ENCODE measurements at regions not wholly inside any gene's neighbourhood (a gene's known extent, or its start where the extent isn't known, plus 50 kb on each side); places are given as distances from the start of the nearest gene placed in this dataset.

DNA sequence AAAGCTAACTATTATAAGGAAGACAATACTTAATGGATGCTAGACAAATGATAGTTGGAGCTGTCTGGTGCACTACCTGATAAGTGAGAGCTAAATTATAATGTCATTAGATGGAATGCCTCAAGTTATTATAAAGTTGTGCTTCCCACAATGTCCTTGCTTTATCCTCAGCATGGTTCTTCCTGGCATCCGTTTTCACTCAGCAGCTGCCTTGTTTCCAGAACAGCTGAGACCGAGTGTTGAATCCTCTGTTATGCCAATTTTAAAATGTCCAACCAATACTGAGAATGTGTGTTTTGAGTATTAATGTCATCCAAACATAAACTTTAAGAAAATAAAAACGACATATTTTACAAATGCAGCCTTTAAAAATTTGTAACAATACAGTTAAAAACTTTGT is 286.7 kb upstream of the SOX2 start:
- TF ChIP-seq GLI2 (tag by site-specific recombination; IDR thresholded peaks at IDR 0.05; ENCODE audit: borderline replicate concordance, low read depth) = no peak
- no peak for TF ChIP-seq SP2 (tag by site-specific recombination; IDR thresholded peaks at IDR 0.05)
- no peak for TF ChIP-seq ZNF701 (tag by site-specific recombination; IDR thresholded peaks at IDR 0.05)
- no peak for TF ChIP-seq ZNF274 (IDR thresholded peaks at IDR 0.05; ENCODE audit: low read length)
- TF ChIP-seq ZNF274 (tag by site-specific recombination; IDR thresholded peaks at IDR 0.05; ENCODE audit: borderline replicate concordance) = no peak
- no peak for TF ChIP-seq ZNF24 (tag by site-specific recombination; IDR thresholded peaks at IDR 0.05)
- TF ChIP-seq, protein P1, sequence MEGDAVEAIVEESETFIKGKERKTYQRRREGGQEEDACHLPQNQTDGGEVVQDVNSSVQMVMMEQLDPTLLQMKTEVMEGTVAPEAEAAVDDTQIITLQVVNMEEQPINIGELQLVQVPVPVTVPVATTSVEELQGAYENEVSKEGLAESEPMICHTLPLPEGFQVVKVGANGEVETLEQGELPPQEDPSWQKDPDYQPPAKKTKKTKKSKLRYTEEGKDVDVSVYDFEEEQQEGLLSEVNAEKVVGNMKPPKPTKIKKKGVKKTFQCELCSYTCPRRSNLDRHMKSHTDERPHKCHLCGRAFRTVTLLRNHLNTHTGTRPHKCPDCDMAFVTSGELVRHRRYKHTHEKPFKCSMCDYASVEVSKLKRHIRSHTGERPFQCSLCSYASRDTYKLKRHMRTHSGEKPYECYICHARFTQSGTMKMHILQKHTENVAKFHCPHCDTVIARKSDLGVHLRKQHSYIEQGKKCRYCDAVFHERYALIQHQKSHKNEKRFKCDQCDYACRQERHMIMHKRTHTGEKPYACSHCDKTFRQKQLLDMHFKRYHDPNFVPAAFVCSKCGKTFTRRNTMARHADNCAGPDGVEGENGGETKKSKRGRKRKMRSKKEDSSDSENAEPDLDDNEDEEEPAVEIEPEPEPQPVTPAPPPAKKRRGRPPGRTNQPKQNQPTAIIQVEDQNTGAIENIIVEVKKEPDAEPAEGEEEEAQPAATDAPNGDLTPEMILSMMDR (tag by site-specific recombination; IDR thresholded peaks at IDR 0.05) = no peak
- TF ChIP-seq KLF16 (tag by site-specific recombination; IDR thresholded peaks at IDR 0.05) = no peak
- no peak for TF ChIP-seq SETDB1 (IDR thresholded peaks at IDR 0.05; ENCODE audit: insufficient read length, low read length)
- no peak for TF ChIP-seq MYNN (tag by site-specific recombination; IDR thresholded peaks at IDR 0.05; ENCODE audit: borderline replicate concordance)
- TF ChIP-seq, protein P2, sequence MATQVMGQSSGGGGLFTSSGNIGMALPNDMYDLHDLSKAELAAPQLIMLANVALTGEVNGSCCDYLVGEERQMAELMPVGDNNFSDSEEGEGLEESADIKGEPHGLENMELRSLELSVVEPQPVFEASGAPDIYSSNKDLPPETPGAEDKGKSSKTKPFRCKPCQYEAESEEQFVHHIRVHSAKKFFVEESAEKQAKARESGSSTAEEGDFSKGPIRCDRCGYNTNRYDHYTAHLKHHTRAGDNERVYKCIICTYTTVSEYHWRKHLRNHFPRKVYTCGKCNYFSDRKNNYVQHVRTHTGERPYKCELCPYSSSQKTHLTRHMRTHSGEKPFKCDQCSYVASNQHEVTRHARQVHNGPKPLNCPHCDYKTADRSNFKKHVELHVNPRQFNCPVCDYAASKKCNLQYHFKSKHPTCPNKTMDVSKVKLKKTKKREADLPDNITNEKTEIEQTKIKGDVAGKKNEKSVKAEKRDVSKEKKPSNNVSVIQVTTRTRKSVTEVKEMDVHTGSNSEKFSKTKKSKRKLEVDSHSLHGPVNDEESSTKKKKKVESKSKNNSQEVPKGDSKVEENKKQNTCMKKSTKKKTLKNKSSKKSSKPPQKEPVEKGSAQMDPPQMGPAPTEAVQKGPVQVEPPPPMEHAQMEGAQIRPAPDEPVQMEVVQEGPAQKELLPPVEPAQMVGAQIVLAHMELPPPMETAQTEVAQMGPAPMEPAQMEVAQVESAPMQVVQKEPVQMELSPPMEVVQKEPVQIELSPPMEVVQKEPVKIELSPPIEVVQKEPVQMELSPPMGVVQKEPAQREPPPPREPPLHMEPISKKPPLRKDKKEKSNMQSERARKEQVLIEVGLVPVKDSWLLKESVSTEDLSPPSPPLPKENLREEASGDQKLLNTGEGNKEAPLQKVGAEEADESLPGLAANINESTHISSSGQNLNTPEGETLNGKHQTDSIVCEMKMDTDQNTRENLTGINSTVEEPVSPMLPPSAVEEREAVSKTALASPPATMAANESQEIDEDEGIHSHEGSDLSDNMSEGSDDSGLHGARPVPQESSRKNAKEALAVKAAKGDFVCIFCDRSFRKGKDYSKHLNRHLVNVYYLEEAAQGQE (tag by site-specific recombination; IDR thresholded peaks at IDR 0.05) = no peak

Measured in HEK293 (cell line).